H1 (cell line): ENCODE measurements at regions not wholly inside any gene's neighbourhood (a gene's known extent, or its start where the extent isn't known, plus 50 kb on each side); places are given as distances from the start of the nearest gene placed in this dataset.

Source experiments
- ATF3 ChIP-seq: IDR thresholded peaks from 2 replicates; pipeline ENCODE4 v1.6.1; 2011; ENCODE audit warnings: low read depth, mild to moderate bottlenecking, low read length; ENCODE audit not compliant: insufficient read depth
- EZH2 ChIP-seq: fragments of 200-600 bp; sonication (generic); IDR thresholded peaks from 2 replicates; pipeline ENCODE4 v1.7.1; 2012; ENCODE audit warnings: low read depth, mild to moderate bottlenecking, moderate library complexity, low read length, inconsistent platforms; ENCODE audit not compliant: severe bottlenecking
- TF ChIP-seq, protein P1 (sequence below), 3 experiments: IDR thresholded peaks; 1 replicate in 2 of 3; 2 replicates in 1 of 3; pipeline versions ENCODE4 v1.5.1 to v1.6.1; 2011; ENCODE audit warnings: low read length in 3 of 3, mild to moderate bottlenecking in 3 of 3, inconsistent platforms in 2 of 3, low read depth in 1 of 3, moderate library complexity in 1 of 3; ENCODE audit not compliant: insufficient read depth in 1 of 3; ENCODE audit errors: control extremely low read depth in 1 of 3

DNA sequence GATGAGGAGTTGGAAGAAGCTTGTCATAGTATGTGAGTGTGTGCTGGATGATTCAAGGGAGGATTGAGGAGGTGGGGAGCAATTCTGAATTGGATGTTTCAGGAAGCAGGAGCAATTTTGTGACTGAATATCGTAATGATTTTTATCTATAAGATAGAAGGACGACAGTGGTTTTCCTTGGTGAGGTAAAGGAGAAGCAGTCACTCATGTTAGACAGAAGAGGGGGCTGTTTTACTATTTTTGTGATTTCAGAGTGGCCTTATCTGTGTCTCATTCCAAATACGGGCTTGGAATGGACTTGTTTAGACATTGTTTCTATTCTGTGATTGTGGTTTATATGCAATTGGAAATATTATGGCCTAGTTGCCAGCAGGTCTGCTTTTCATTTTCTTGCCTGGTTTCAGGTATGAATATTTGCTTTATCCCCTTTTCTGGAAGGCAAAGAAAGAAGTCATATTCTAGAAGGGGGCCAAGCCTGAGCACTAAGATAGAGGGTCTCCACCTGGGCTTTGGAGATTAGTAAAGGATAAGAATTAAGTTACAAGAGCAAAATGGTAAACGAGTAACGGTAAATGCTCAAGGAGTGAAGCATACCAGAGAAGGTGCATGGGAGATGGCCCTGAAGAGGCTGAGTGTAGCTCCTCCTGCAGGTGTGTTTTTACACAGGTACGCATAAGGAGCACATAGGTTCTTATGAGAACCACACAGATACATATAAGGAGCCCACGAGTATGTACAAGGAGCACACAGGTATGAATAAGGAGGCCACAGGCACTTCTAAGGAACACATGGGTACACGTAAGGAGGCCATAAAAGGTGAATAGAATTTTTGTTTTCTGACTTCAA is 124.6 kb upstream of the KCNAB1 start:
- TF ChIP-seq, protein P1, sequence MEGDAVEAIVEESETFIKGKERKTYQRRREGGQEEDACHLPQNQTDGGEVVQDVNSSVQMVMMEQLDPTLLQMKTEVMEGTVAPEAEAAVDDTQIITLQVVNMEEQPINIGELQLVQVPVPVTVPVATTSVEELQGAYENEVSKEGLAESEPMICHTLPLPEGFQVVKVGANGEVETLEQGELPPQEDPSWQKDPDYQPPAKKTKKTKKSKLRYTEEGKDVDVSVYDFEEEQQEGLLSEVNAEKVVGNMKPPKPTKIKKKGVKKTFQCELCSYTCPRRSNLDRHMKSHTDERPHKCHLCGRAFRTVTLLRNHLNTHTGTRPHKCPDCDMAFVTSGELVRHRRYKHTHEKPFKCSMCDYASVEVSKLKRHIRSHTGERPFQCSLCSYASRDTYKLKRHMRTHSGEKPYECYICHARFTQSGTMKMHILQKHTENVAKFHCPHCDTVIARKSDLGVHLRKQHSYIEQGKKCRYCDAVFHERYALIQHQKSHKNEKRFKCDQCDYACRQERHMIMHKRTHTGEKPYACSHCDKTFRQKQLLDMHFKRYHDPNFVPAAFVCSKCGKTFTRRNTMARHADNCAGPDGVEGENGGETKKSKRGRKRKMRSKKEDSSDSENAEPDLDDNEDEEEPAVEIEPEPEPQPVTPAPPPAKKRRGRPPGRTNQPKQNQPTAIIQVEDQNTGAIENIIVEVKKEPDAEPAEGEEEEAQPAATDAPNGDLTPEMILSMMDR (IDR thresholded peaks at IDR 0.05; ENCODE audit: control extremely low read depth in 1 of 3, insufficient read depth in 1 of 3, low read depth in 1 of 3, low read length in 3 of 3), result peak; percentile 25 to 65 (median 59)
- no peak for TF ChIP-seq ATF3
- no peak for TF ChIP-seq EZH2
